IPS-NIHi11 (cell line): ENCODE measurements at regions not wholly inside any gene's neighbourhood (a gene's known extent, or its start where the extent isn't known, plus 50 kb on each side); places are given as distances from the start of the nearest gene placed in this dataset.
"Not testable (repeated sequence)": the region's sequence is repeated elsewhere in the genome, so short reads cannot be mapped to it uniquely, and the experiment has no call there.

Experiments used
- DNase-seq: peaks from one replicate; pipeline ENCODE4 v3.0.0; 2012; ENCODE audit warnings: mixed read lengths, low spot score

DNA sequence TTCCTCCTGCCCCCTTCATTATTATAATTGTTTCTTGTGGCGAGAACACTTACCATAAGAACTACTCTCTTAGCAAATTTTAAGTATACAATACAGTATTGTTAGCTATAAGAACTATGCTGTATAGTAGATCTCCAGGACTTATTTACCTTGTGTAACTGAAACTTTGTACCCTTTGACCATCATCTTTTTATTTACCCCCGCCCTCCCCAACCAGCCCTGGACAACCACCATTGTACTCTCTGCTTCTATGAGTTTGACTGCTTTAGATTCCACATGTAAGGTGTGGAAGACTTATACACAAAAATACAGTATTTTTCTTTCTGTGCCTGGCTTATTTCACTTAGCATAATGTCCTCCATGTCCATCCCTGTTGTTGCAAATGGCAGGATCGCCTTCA lies 161.1 kb downstream of the PHF8 start:
- no peak for DNase-seq

DNA sequence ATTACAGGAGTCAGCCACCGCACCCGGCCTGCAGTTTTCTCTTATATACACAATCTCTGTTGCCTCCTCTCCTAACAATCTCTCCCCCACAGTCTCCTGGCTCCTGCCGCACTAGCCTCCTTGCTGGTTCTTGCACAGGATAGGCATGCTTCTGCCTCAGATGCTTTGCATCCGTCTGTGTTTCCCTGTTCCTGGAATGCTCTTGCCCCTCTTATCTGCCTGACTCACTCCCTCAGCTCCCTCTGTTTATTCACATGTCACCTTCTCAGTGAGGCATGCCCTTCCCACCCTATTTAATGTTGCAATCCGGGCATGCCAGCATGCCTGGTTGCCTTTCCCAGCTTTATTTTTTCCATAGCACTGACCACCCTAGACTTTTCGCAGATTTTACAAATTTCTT lies 161.9 kb downstream of the PHF8 start:
- DNase-seq = no peak

DNA sequence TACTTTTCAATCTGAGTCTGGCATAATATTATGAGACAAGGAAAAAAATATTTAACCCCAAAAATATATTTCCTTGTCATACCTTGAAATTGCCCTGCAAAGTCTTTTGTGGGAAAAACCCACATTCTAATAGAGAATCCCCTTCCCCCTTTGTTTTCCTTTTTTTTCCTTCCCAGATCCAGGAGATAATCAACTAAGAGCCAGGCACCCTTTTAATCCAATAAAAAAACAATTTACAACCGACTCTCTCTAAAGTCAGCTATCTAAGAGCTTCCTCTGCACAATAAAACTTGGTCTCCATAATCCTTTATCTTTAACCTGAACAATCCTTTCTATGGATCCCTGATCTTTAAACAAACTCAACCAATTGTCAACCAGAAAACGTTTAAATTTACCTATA lies 163.5 kb downstream of the PHF8 start:
- not testable (repeated sequence) for DNase-seq

DNA sequence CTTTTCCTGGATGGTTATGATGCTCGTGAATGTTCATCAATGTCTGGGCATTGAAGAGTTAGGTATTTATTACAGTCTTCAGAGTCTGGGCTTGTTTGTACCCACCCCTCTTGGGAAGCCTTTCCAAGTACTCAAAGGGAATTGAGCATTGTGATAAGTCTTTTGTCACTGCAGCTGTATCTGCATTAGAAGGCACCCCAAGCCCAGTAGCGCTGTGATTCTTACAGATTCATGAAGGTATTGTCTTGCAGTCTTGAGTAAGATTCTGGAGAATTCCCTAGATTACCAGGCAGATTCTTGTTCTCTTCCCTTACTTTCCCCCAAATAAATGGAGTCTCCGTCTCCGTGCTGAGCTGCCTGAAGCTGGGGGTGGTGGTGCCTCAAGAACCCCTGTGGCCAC lies 173.4 kb upstream of the HUWE1 start:
- DNase-seq = no peak

GRCh38 chrX:53831662-53832635 lies 145.4 kb upstream of the HUWE1 start:
- peak; percentile 51 for DNase-seq

- no peak for DNase-seq
These were observed 138.2 kb upstream of the HUWE1 start for GRCh38 chrX:53824686-53825085.

- DNase-seq = not testable (repeated sequence)
These were observed 131.6 kb upstream of the HUWE1 start for GRCh38 chrX:53818115-53818514.

GRCh38 chrX:53817548-53817947 lies 131.0 kb upstream of the HUWE1 start:
- DNase-seq = no peak

- no peak for DNase-seq
These were observed 127.3 kb upstream of the HUWE1 start for GRCh38 chrX:53813670-53814440.

DNA sequence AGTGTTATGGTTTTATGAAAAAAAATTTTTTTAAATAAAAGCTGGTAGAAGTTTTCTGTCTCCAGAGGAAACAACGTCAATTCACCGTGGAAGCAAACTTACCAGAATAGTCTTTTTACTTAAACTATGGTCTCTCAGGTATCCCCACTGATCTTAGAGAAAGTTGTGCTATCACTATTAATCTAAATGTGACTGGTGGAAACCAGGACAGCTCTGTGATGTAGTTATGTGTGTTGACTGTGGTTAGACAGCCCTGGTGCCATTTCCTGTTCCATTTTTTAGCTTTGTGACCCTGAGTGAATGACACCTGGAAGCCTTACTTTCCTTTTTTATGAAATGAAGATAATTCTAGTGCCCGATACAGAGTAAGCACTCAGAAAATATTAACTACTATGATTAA lies 111.8 kb upstream of the HUWE1 start:
- no peak for DNase-seq

GRCh38 chrX:53795576-53795975 lies 109.1 kb upstream of the HUWE1 start:
- peak; percentile 45 for DNase-seq

- DNase-seq = no peak
These were observed 107.7 kb upstream of the HUWE1 start for GRCh38 chrX:53794181-53794580.

- no peak for DNase-seq
These were observed 82.3 kb upstream of the HUWE1 start for GRCh38 chrX:53768865-53769264.

- no peak for DNase-seq
These were observed 81.9 kb upstream of the HUWE1 start for GRCh38 chrX:53768451-53768850.

GRCh38 chrX:53767544-53767943 lies 81.0 kb upstream of the HUWE1 start:
- no peak for DNase-seq

DNA sequence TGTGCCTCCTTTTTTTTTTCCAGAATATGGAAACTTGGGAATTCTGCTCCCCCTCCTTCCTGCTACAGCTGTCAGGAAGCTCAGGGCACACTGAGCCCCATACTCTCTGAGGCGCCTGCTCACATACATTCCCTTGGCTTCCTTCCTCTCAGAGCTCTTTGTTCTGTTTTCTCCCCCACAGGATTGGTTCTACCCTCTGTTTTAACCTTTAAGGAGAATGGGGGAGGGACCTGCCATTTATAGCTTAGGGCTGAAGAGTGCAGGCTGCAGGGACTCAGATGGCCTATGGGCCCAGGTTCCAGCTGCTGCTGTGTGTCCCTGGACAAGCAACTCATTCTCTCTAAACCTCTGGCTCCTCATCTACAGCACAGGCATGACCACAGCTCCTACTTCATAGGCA lies 70.7 kb upstream of the HUWE1 start:
- not testable (repeated sequence) for DNase-seq

GRCh38 chrX:53746718-53747117 lies 60.2 kb upstream of the HUWE1 start:
- no peak for DNase-seq

DNA sequence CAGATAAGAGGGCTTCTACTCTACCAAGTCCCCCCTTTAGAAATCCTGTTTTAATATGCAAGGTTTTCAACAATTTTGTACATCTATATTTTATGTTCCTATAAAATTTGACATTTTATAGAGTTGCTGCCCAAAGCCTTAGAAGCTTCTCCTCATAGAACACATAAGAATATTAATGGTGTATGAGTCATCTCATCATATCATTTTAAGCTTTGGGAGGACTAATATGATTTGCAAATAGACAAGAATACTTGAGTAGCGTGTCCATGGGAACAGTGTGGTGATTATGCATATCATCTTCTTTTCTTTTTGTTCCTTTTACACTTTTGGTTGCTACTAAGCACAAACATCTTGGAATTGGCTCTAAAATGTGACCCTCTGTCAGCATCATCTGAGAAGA lies 56.7 kb upstream of the HUWE1 start:
- DNase-seq = no peak

DNA sequence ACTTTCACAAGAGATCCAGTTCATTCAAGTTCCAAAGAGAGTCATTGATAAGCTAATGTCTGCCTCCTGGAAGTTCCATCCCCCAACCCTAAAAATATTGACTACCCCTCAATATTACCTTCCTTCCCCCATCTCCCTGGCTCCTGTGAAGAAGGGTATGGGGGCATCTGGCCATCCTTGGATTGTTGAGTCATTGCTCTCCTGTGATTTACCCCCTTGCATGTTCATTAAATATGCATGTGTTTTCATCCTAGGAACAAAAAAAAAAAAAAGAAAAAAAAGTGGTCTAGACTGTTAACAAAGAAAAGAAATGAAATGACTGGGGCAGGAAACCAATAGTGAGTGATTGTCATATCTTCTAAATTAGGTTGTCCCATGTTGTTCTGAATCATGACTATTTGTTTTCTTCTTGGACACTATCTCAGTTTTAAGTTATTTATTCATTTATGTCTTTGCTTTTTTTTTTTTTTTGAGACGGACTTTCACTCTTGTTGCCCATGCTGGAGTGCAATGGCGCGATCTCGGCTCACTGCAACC lies 51.9 kb upstream of the HUWE1 start:
- no peak for DNase-seq
